BE2C (cell line): ENCODE measurements at regions not wholly inside any gene's neighbourhood (a gene's known extent, or its start where the extent isn't known, plus 50 kb on each side); places are given as distances from the start of the nearest gene placed in this dataset.

Experiments used
- DNase-seq: peaks from one replicate; pipeline ENCODE4 v3.0.0-alpha.2; 2020
- H3K27me3 ChIP-seq: fragments of 250-450 bp; sonication (Bioruptor Pico); 2 replicates; pipeline ENCODE4 v1.5.1; 2020; ENCODE audit warnings: mild to moderate bottlenecking
- H3K36me3 ChIP-seq: fragments of 250-450 bp; sonication (Bioruptor Pico); 2 replicates; pipeline ENCODE4 v1.5.1; 2020; ENCODE audit warnings: mild to moderate bottlenecking
- H3K4me1 ChIP-seq: fragments of 250-450 bp; sonication (Bioruptor Pico); 2 replicates; pipeline ENCODE4 v1.5.1; 2020
- H3K4me3 ChIP-seq: 2 replicates; pipeline ENCODE4 v1.5.1; 2011; ENCODE audit warnings: low read depth, low read length
- H3K9me3 ChIP-seq: fragments of 250-450 bp; sonication (Bioruptor Pico); 2 replicates; pipeline ENCODE4 v1.5.1; 2020
- CTCF ChIP-seq: IDR thresholded peaks from 2 replicates; pipeline ENCODE4 v1.5.1; 2012; ENCODE audit warnings: mild to moderate bottlenecking, low read depth, low read length

GRCh38 chr1:184186167-184186566 lies 134.6 kb downstream of the TSEN15 start:
- Histone ChIP-seq H3K9me3 (no peaks in the 10 kb centered on the region), H3K36me3 (no peaks in the 10 kb centered on the region), H3K4me3 (no peak overlapping the region), H3K4me1 (peaks cover 14% of the 10 kb centered on the region), H3K27me3 (no peaks in the 10 kb centered on the region)
- no peak for TF ChIP-seq CTCF
- DNase-seq: no peak

- H3K36me3 ChIP-seq: no peaks in the 10 kb centered on the region
- no peak for TF ChIP-seq CTCF
- H3K4me1 ChIP-seq: peaks cover 14% of the 10 kb centered on the region
- no peaks in the 10 kb centered on the region for H3K27me3 ChIP-seq
- no peak overlapping the region for H3K4me3 ChIP-seq
- no peaks in the 10 kb centered on the region for H3K9me3 ChIP-seq
- DNase-seq: no peak
These were observed 135.6 kb downstream of the TSEN15 start for GRCh38 chr1:184187097-184187496.

GRCh38 chr1:184188037-184188436 lies 136.5 kb downstream of the TSEN15 start:
- peaks cover 14% of the 10 kb centered on the region for H3K4me1 ChIP-seq
- TF ChIP-seq CTCF: no peak
- H3K4me3 ChIP-seq: no peak overlapping the region
- H3K36me3 ChIP-seq: no peaks in the 10 kb centered on the region
- no peak for DNase-seq
- H3K9me3 ChIP-seq: no peaks in the 10 kb centered on the region
- no peaks in the 10 kb centered on the region for H3K27me3 ChIP-seq

- Histone ChIP-seq H3K9me3 (no peaks in the 10 kb centered on the region), H3K4me1 (peaks cover 14% of the 10 kb centered on the region), H3K36me3 (no peaks in the 10 kb centered on the region), H3K4me3 (no peak overlapping the region), H3K27me3 (no peaks in the 10 kb centered on the region)
- DNase-seq: peak; percentile 56
- TF ChIP-seq CTCF: no peak
These were observed 137.8 kb downstream of the TSEN15 start for GRCh38 chr1:184189361-184189760.

- DNase-seq: no peak
- Histone ChIP-seq H3K4me1 (peaks cover 14% of the 10 kb centered on the region), H3K9me3 (no peaks in the 10 kb centered on the region), H3K36me3 (no peaks in the 10 kb centered on the region), H3K4me3 (no peak overlapping the region), H3K27me3 (no peaks in the 10 kb centered on the region)
- no peak for TF ChIP-seq CTCF
These were observed 139.1 kb downstream of the TSEN15 start for GRCh38 chr1:184190616-184191015.

- Histone ChIP-seq H3K4me1 (peaks cover 14% of the 10 kb centered on the region), H3K27me3 (no peaks in the 10 kb centered on the region), H3K36me3 (no peaks in the 10 kb centered on the region), H3K4me3 (no peak overlapping the region), H3K9me3 (no peaks in the 10 kb centered on the region)
- TF ChIP-seq CTCF: no peak
- no peak for DNase-seq
These were observed 139.7 kb downstream of the TSEN15 start for GRCh38 chr1:184191181-184191621.
